GM12874 (cell line): ENCODE measurements at regions not wholly inside any gene's neighbourhood (a gene's known extent, or its start where the extent isn't known, plus 50 kb on each side); places are given as distances from the start of the nearest gene placed in this dataset.

ENCODE experiments used
- CTCF ChIP-seq: IDR thresholded peaks from 2 replicates; pipeline ENCODE4 v1.5.1; 2011; ENCODE audit warnings: low read depth, mild to moderate bottlenecking, control low read depth, low read length, moderate library complexity; ENCODE audit not compliant: insufficient read depth

GRCh38 chr4:34572026-34572425, 1672.3 kb downstream of the ARAP2 start:
- no peak for TF ChIP-seq CTCF

GRCh38 chr4:34615315-34615714, 1629.0 kb downstream of the ARAP2 start:
- no peak for TF ChIP-seq CTCF

- TF ChIP-seq CTCF: no peak
These were observed 1624.7 kb downstream of the ARAP2 start for GRCh38 chr4:34619531-34620162.

- no peak for TF ChIP-seq CTCF
These were observed 1615.8 kb downstream of the ARAP2 start for GRCh38 chr4:34628471-34628870.

- no peak for TF ChIP-seq CTCF
These were observed 1614.9 kb downstream of the ARAP2 start for GRCh38 chr4:34629451-34629850.

- no peak for TF ChIP-seq CTCF
These were observed 1611.1 kb downstream of the ARAP2 start for GRCh38 chr4:34633241-34633640.

- TF ChIP-seq CTCF: no peak
These were observed 1607.7 kb downstream of the ARAP2 start for GRCh38 chr4:34636623-34637022.
